OCI-LY3 (cell line): ENCODE measurements at regions not wholly inside any gene's neighbourhood (a gene's known extent, or its start where the extent isn't known, plus 50 kb on each side); places are given as distances from the start of the nearest gene placed in this dataset.

Experiments
- EZH2phosphoT487 ChIP-seq: fragments of 200-600 bp; shearing (Covaris generic); IDR thresholded peaks from 2 replicates; pipeline ENCODE4 v1.6.1; 2018; ENCODE audit warnings: antibody characterized with exemption, mixed run types, low read depth
- TF ChIP-seq, protein P1 (sequence below): fragments of 200-600, 300-600 bp; sonication (generic); IDR thresholded peaks from 2 replicates; pipeline ENCODE4 v1.5.1; 2014; ENCODE audit warnings: antibody characterized with exemption, low read length, low read depth

DNA sequence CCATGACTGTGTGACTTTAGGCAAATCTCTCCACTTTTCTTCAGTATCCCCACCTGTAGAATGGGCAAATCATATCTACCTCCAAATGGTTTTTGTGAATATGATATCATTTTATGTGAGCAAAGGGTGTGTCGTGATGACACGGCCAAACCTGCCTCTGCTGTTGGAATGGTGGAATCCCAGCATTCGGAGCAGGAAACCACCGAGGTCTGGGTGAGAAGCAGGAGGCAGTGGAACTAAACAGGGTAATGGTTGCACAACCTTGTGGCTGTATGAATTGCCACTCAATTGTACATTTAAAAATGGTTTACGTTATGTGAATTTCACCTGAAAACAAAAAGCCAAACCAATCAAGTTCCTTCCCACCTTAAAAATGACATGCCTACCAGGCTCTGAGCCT is 131.4 kb upstream of the ZMIZ1 start:
- TF ChIP-seq, protein P1, sequence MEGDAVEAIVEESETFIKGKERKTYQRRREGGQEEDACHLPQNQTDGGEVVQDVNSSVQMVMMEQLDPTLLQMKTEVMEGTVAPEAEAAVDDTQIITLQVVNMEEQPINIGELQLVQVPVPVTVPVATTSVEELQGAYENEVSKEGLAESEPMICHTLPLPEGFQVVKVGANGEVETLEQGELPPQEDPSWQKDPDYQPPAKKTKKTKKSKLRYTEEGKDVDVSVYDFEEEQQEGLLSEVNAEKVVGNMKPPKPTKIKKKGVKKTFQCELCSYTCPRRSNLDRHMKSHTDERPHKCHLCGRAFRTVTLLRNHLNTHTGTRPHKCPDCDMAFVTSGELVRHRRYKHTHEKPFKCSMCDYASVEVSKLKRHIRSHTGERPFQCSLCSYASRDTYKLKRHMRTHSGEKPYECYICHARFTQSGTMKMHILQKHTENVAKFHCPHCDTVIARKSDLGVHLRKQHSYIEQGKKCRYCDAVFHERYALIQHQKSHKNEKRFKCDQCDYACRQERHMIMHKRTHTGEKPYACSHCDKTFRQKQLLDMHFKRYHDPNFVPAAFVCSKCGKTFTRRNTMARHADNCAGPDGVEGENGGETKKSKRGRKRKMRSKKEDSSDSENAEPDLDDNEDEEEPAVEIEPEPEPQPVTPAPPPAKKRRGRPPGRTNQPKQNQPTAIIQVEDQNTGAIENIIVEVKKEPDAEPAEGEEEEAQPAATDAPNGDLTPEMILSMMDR, result no peak
- TF ChIP-seq EZH2phosphoT487, result no peak
